ENCODE measurements at regions not wholly inside any gene's neighbourhood (a gene's known extent, or its start where the extent isn't known, plus 50 kb on each side); places are given as distances from the start of the nearest gene placed in this dataset.

- no peaks in the 10 kb centered on the region for H3K9me3 ChIP-seq (replicated peaks in 1 of 3)
- no peak for TF ChIP-seq CTCF (IDR thresholded peaks at IDR 0.05)
- H3K4me1 ChIP-seq (replicated peaks in 1 of 2), result no peaks in the 10 kb centered on the region
- 75 to 88% (median 80%) methylated on average over 3 of the region's 3 CpGs for WGBS, 4 donors
- H3K36me3 ChIP-seq (replicated peaks in 1 of 2), result no peaks in the 10 kb centered on the region
- H3K4me3 ChIP-seq, result no peak overlapping the region
- no peak overlapping the region for H3K27ac ChIP-seq
- intact Hi-C loops (cut with DNase I), result no loop called here
- no peaks in the 10 kb centered on the region for H3K27me3 ChIP-seq
- no peak for DNase-seq
These were observed 190.7 kb downstream of the WDR11 start for GRCh38 chr10:121041906-121042305.

- H3K27ac ChIP-seq, result no peak overlapping the region
- intact Hi-C loops (cut with DNase I), result no loop called here
- H3K4me1 ChIP-seq (replicated peaks in 1 of 2), result no peaks in the 10 kb centered on the region
- no peaks in the 10 kb centered on the region for H3K27me3 ChIP-seq
- no peak for DNase-seq
- no peaks in the 10 kb centered on the region for H3K36me3 ChIP-seq (replicated peaks in 1 of 2)
- H3K9me3 ChIP-seq (replicated peaks in 1 of 3), result no peaks in the 10 kb centered on the region
- WGBS, 4 donors, result 90 to 96% (median 92%) methylated on average over 3 of the region's 3 CpGs
- H3K4me3 ChIP-seq, result no peak overlapping the region
- TF ChIP-seq POLR2A (IDR thresholded peaks at IDR 0.05) (no peak), CTCF (IDR thresholded peaks at IDR 0.05) (no peak)
These were observed 191.2 kb downstream of the WDR11 start for GRCh38 chr10:121042342-121042741.

- no peaks in the 10 kb centered on the region for H3K4me1 ChIP-seq (replicated peaks in 1 of 2)
- 58 to 72% (median 63%) methylated on average over 16 to 20 of the region's 20 CpGs for WGBS, 4 donors
- no peak overlapping the region for H3K4me3 ChIP-seq
- no peaks in the 10 kb centered on the region for H3K36me3 ChIP-seq (replicated peaks in 1 of 2)
- TF ChIP-seq CTCF (IDR thresholded peaks at IDR 0.05) (peak in 1 of 6 experiments; percentile 9), POLR2A (IDR thresholded peaks at IDR 0.05) (no peak)
- no peaks in the 10 kb centered on the region for H3K9me3 ChIP-seq (replicated peaks in 1 of 3)
- no peak overlapping the region for H3K27ac ChIP-seq
- H3K27me3 ChIP-seq, result no peaks in the 10 kb centered on the region
- DNase-seq, result peak in 5 of 7 donors; percentile 30 to 56 (median 40)
- intact Hi-C loops (cut with DNase I), result no loop called here
These were observed 192.1 kb downstream of the WDR11 start for GRCh38 chr10:121043124-121043849.

- 87 to 98% (median 91%) methylated on average over 3 of the region's 3 CpGs for WGBS, 4 donors
- no peaks in the 10 kb centered on the region for H3K36me3 ChIP-seq (replicated peaks in 1 of 2)
- no peak overlapping the region for H3K27ac ChIP-seq
- no peaks in the 10 kb centered on the region for H3K27me3 ChIP-seq
- H3K9me3 ChIP-seq (replicated peaks in 1 of 3), result no peaks in the 10 kb centered on the region
- intact Hi-C loops (cut with DNase I), result no loop called here
- peaks cover 0 to 9% of the 10 kb centered on the region in 2 donors for H3K4me1 ChIP-seq (replicated peaks in 1 of 2)
- DNase-seq, result no peak
- no peak overlapping the region for H3K4me3 ChIP-seq
- TF ChIP-seq POLR2A (IDR thresholded peaks at IDR 0.05) (no peak), CTCF (IDR thresholded peaks at IDR 0.05) (no peak)
These were observed 197.6 kb downstream of the WDR11 start for GRCh38 chr10:121048749-121049148.
